ENCODE measurements at regions not wholly inside any gene's neighbourhood (a gene's known extent, or its start where the extent isn't known, plus 50 kb on each side); places are given as distances from the start of the nearest gene placed in this dataset.

DNA sequence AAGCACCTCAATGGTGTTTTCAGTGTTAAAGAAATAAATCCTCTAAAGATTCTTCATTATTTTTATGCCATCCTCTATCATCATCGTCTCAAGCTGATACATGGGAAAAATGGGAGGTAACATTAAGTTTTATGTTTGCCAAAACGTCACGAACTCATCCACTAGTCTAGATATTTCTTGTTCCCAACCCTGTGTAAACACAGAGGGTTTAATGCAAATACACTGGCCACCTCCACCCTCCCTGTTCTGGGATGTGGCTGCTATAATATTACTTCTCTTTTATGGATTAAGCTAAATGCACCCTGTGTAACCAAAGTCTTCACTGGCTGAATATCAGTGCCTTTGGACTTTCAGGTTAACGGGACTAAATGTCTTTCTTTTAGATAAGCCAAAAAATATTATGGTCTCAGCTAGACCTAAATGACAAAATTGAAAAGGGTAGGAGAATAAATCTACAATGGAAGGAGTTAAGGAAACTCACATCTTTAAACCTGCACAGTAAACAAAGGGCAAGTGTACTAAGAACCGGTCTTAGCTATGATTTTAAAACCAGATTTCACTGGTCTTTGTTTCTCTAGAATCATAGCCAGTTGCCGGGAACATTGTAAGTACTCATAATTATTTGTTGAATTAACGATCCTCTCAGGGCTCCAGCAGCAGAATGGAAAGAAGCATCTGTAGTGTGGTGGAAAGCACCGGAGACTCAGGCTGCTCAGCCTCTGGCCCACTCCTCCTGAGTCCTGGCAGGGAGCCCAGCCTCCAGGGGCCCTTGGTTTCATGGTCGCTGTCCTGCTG is 103.5 kb upstream of the NOCT start:
- ATAC-seq (no peak), DNase-seq (no peak)
- POLR2A ChIA-PET = no interaction called here
- Mint-ChIP-seq H3K27me3 (no peaks in the 10 kb centered on the region), H3K4me1 (ENCODE audit: low read depth) (no peaks in the 10 kb centered on the region), H3K9me3 (no peaks in the 10 kb centered on the region), H3K27ac (no peak overlapping the region), H3K36me3 (ENCODE audit: low read depth) (no peaks in the 10 kb centered on the region), H3K4me3 (no peak overlapping the region)
- CTCF ChIA-PET = interaction anchor here (2.9 kb wide), 1 partner anchor 41 kb away, joined by 7 read pairs; no protein-coding TSS in a partner anchor
- intact Hi-C loops (cut with micrococcal nuclease) = no loop called here
- TF ChIP-seq, protein P1, sequence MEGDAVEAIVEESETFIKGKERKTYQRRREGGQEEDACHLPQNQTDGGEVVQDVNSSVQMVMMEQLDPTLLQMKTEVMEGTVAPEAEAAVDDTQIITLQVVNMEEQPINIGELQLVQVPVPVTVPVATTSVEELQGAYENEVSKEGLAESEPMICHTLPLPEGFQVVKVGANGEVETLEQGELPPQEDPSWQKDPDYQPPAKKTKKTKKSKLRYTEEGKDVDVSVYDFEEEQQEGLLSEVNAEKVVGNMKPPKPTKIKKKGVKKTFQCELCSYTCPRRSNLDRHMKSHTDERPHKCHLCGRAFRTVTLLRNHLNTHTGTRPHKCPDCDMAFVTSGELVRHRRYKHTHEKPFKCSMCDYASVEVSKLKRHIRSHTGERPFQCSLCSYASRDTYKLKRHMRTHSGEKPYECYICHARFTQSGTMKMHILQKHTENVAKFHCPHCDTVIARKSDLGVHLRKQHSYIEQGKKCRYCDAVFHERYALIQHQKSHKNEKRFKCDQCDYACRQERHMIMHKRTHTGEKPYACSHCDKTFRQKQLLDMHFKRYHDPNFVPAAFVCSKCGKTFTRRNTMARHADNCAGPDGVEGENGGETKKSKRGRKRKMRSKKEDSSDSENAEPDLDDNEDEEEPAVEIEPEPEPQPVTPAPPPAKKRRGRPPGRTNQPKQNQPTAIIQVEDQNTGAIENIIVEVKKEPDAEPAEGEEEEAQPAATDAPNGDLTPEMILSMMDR (IDR thresholded peaks at IDR 0.05) = no peak

DNA sequence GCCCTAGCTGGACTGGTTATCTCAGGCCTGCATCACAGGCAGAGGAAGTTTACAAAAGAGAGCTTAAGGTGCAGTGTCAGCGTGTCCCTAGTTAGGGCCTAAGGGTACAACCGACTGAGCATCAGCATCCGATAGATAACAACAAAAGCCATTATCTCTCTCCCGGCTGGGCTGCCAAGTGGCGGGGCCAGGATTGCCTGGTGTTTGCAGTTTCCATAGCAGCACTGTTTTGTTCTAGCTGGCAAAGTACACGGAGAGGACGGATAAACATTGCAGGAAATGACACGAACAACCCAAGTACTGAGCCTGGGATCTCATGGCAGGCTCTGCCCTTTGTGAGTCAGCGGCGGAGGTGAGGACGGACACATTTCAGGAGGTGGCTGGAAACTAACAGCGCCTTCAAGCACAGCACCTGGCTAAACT is 104.7 kb upstream of the NOCT start:
- intact Hi-C loops (cut with micrococcal nuclease) = no loop called here
- Mint-ChIP-seq H3K27ac (no peak overlapping the region), H3K27me3 (no peaks in the 10 kb centered on the region), H3K4me1 (ENCODE audit: low read depth) (no peaks in the 10 kb centered on the region), H3K36me3 (ENCODE audit: low read depth) (no peaks in the 10 kb centered on the region), H3K9me3 (no peaks in the 10 kb centered on the region), H3K4me3 (no peak overlapping the region)
- POLR2A ChIA-PET = no interaction called here
- DNase-seq = no peak
- CTCF ChIA-PET = interaction anchor here (2.9 kb wide), 1 partner anchor 40 kb away, joined by 7 read pairs; no protein-coding TSS in a partner anchor
- ATAC-seq = no peak
- TF ChIP-seq, protein P1 (IDR thresholded peaks at IDR 0.05) = no peak

GRCh38 chr4:138910195-138910913 is 105.2 kb upstream of the NOCT start:
- POLR2A ChIA-PET = no interaction called here
- H3K4me1 Mint-ChIP-seq (ENCODE audit: low read depth) = no peaks in the 10 kb centered on the region
- ATAC-seq (no peak), DNase-seq (no peak)
- intact Hi-C loops (cut with micrococcal nuclease) = no loop called here
- CTCF ChIA-PET = interaction anchor here (1.2 to 2.9 kb wide), 2 partner anchors 11 to 39 kb away, joined by 3 to 7 read pairs; no protein-coding TSS in a partner anchor
- no peak overlapping the region for H3K27ac Mint-ChIP-seq
- no peak overlapping the region for H3K4me3 Mint-ChIP-seq
- TF ChIP-seq, protein P1 (IDR thresholded peaks at IDR 0.05) = no peak
- no peaks in the 10 kb centered on the region for H3K36me3 Mint-ChIP-seq (ENCODE audit: low read depth)
- H3K27me3 Mint-ChIP-seq = no peaks in the 10 kb centered on the region
- no peaks in the 10 kb centered on the region for H3K9me3 Mint-ChIP-seq

- TF ChIP-seq, protein P1 (IDR thresholded peaks at IDR 0.05) = no peak
- Mint-ChIP-seq H3K27ac (no peak overlapping the region), H3K4me3 (no peak overlapping the region), H3K36me3 (ENCODE audit: low read depth) (no peaks in the 10 kb centered on the region), H3K27me3 (no peaks in the 10 kb centered on the region), H3K4me1 (ENCODE audit: low read depth) (no peaks in the 10 kb centered on the region), H3K9me3 (no peaks in the 10 kb centered on the region)
- ChIA-PET CTCF (interaction anchor here (1.2 to 2.9 kb wide), 3 partner anchors 10 to 39 kb away, joined by 3 to 7 read pairs (median 7); no protein-coding TSS in a partner anchor), POLR2A (no interaction called here)
- ATAC-seq = no peak
- intact Hi-C loops (cut with micrococcal nuclease) = no loop called here
- no peak for DNase-seq
Measured at GRCh38 chr4:138909587-138909986, 106.0 kb upstream of the NOCT start.

GRCh38 chr4:138908134-138908533 is 107.4 kb upstream of the NOCT start:
- CTCF ChIA-PET = no interaction called here
- no peaks in the 10 kb centered on the region for H3K9me3 Mint-ChIP-seq
- TF ChIP-seq, protein P1 (IDR thresholded peaks at IDR 0.05) = no peak
- ATAC-seq (no peak), DNase-seq (no peak)
- H3K4me1 Mint-ChIP-seq (ENCODE audit: low read depth) = no peaks in the 10 kb centered on the region
- H3K36me3 Mint-ChIP-seq (ENCODE audit: low read depth) = no peaks in the 10 kb centered on the region
- H3K27ac Mint-ChIP-seq = no peak overlapping the region
- intact Hi-C loops (cut with micrococcal nuclease) = no loop called here
- no peak overlapping the region for H3K4me3 Mint-ChIP-seq
- no peaks in the 10 kb centered on the region for H3K27me3 Mint-ChIP-seq
- POLR2A ChIA-PET = no interaction called here
